Upper lobe of left lung (tissue), 6 donors: ENCODE measurements at regions not wholly inside any gene's neighbourhood (a gene's known extent, or its start where the extent isn't known, plus 50 kb on each side); places are given as distances from the start of the nearest gene placed in this dataset.

Experiments used
- ATAC-seq, 2 donors: fragments of 200-7000 bp; cut with Tn5 transposase; one replicate each; pipeline ENCODE4 v1.9.1; 2022; ENCODE audit warnings: mild to moderate bottlenecking in 2 of 2, moderate library complexity in 2 of 2; ENCODE audit not compliant: low FRiP score in 2 of 2
- DNase-seq, 2 donors: peaks; one replicate each; pipeline ENCODE4 v3.0.0-alpha.2; 2019 to 2020
- H3K27ac ChIP-seq, 4 donors: fragments of 200-600 bp; sonication (generic); one replicate each; pipeline ENCODE4 v1.5.1; 2016 to 2019
- H3K27me3 ChIP-seq, 4 donors: fragments of 200-600 bp; sonication (generic); one replicate each; pipeline ENCODE4 v1.5.1; 2017 to 2019
- H3K36me3 ChIP-seq, 4 donors: fragments of 200-600 bp; sonication (generic); one replicate each; pipeline ENCODE4 v1.5.1; 2016 to 2019
- H3K4me1 ChIP-seq, 4 donors: fragments of 200-600 bp; sonication (generic); one replicate each; pipeline ENCODE4 v1.5.1; 2018 to 2019
- H3K4me3 ChIP-seq, 4 donors: fragments of 200-600 bp; sonication (generic); one replicate each; pipeline ENCODE4 v1.5.1; 2017 to 2019; ENCODE audit warnings: mild to moderate bottlenecking in 2 of 4, moderate library complexity in 1 of 4
- H3K9me3 ChIP-seq, 4 donors: fragments of 200-600 bp; sonication (generic); one replicate each; pipeline ENCODE4 v1.5.1; 2018 to 2019
- EP300 ChIP-seq, 4 donors: sonication (generic); formaldehyde crosslinking; IDR thresholded peaks; one replicate each; pipeline ENCODE4 v1.5.1; 2017; ENCODE audit warnings: antibody characterized with exemption in 4 of 4, control low read depth in 2 of 4
- POLR2A ChIP-seq, 4 donors: fragments of 450-650 bp; IDR thresholded peaks; one replicate each; pipeline ENCODE4 v1.5.1; 2016 to 2017; ENCODE audit warnings: antibody characterized with exemption in 4 of 4, mild to moderate bottlenecking in 2 of 4
- POLR2AphosphoS5 ChIP-seq, 2 donors: sonication (generic); formaldehyde crosslinking; IDR thresholded peaks; one replicate each; pipeline ENCODE4 v1.5.1; 2017; ENCODE audit warnings: antibody characterized with exemption in 2 of 2
- WGBS, 2 donors: methylation state at CpG; one replicate each; pipeline ENCODE4 v1.1.5; 2017 to 2018; 5-methylcytosine and 5-hydroxymethylcytosine counted together
- TF ChIP-seq, protein P1 (sequence below), 6 experiments: fragments of 450-650 bp in 4 of 6; fragments of 200-600 bp in 2 of 6; sonication (generic) in 2 of 6; IDR thresholded peaks; one replicate each; pipeline ENCODE4 v1.5.1; 2016 to 2019; ENCODE audit warnings: antibody characterized with exemption in 6 of 6
- donor health status: DM: no; HTN: no; CAD: no; lungs with moderate emphysema.
- donor health status: DM: no; HTN: yes; CAD: no; lungs with severe emphysema.

DNA sequence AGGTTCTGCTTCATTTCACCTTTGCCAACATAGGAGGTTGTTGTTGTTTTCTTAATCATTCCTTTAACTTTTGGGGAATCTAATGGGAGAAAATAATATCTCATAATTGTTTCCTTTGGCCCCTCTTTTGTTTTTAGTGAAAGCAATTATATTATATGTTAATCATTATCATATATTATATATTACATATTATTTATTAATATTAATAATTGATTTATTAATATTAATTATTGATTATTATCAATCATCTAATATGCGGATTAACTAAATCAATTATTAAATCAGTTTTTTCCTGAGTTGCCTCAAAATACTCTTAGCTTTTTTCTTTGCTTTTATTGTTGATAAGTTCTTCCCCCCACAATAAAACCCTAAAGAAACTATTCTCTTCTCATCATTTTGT is 443.8 kb downstream of the GATA3 start:
- WGBS, 2 donors, result 96 to 98% methylated on average over 1 of the region's 1 CpG
- ATAC-seq, result no peak
- H3K4me1 ChIP-seq, result no peaks in the 10 kb centered on the region
- DNase-seq, result no peak
- H3K9me3 ChIP-seq, result no peaks in the 10 kb centered on the region
- no peak overlapping the region for H3K27ac ChIP-seq
- H3K27me3 ChIP-seq, result no peaks in the 10 kb centered on the region
- TF ChIP-seq EP300 (IDR thresholded peaks at IDR 0.05) (no peak), POLR2A (IDR thresholded peaks at IDR 0.05) (no peak)
- no peak overlapping the region for H3K4me3 ChIP-seq
- no peaks in the 10 kb centered on the region for H3K36me3 ChIP-seq

DNA sequence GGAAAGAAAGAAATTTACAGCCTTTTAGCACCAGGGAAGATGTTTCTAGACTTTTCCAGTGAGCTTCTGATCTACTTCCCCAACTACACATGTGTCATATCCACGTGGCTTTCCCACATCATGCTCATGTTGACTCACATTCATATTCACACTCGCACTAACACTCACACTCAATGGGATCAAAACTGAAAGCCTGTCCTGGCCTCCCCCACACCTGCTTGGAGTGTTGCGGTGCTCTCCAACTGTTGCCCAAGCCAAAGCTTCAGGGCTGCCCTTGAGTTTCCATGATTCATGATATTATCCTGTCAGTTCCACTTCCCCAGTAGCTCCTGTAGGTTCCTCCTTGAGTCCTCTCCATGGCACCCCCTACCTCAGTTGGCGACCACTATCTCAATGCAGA is 444.4 kb downstream of the GATA3 start:
- TF ChIP-seq POLR2AphosphoS5 (IDR thresholded peaks at IDR 0.05) (no peak), EP300 (IDR thresholded peaks at IDR 0.05) (no peak), POLR2A (IDR thresholded peaks at IDR 0.05) (no peak)
- TF ChIP-seq, protein P1, sequence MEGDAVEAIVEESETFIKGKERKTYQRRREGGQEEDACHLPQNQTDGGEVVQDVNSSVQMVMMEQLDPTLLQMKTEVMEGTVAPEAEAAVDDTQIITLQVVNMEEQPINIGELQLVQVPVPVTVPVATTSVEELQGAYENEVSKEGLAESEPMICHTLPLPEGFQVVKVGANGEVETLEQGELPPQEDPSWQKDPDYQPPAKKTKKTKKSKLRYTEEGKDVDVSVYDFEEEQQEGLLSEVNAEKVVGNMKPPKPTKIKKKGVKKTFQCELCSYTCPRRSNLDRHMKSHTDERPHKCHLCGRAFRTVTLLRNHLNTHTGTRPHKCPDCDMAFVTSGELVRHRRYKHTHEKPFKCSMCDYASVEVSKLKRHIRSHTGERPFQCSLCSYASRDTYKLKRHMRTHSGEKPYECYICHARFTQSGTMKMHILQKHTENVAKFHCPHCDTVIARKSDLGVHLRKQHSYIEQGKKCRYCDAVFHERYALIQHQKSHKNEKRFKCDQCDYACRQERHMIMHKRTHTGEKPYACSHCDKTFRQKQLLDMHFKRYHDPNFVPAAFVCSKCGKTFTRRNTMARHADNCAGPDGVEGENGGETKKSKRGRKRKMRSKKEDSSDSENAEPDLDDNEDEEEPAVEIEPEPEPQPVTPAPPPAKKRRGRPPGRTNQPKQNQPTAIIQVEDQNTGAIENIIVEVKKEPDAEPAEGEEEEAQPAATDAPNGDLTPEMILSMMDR (IDR thresholded peaks at IDR 0.05), result no peak
- no peaks in the 10 kb centered on the region for H3K36me3 ChIP-seq
- no peaks in the 10 kb centered on the region for H3K9me3 ChIP-seq
- no peak overlapping the region for H3K27ac ChIP-seq
- DNase-seq, result no peak
- H3K27me3 ChIP-seq, result no peaks in the 10 kb centered on the region
- 66 to 68% methylated on average over 4 of the region's 4 CpGs for WGBS, 2 donors
- no peak overlapping the region for H3K4me3 ChIP-seq
- no peak for ATAC-seq
- H3K4me1 ChIP-seq, result no peaks in the 10 kb centered on the region

DNA sequence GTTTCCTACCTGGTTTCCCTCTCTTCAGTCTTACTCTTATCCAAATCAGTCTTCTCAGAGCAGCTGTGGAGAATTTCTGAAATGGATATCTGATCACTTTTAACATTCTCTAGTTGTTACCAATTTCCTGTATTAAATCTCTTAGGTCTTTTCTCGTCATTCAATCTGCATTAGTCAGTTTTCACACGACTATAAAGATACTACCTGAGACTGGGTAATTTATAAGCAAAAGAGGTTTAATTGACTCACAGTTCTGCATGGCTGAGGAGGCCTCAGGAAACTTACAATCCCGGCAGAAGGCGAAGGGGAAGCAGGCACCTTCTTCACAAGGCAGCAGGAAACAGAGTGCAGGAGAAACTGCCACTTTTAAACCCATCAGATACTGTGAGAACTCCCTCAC is 444.8 kb downstream of the GATA3 start:
- WGBS, 2 donors, result 73 to 79% methylated on average over 4 of the region's 4 CpGs
- no peak for DNase-seq

DNA sequence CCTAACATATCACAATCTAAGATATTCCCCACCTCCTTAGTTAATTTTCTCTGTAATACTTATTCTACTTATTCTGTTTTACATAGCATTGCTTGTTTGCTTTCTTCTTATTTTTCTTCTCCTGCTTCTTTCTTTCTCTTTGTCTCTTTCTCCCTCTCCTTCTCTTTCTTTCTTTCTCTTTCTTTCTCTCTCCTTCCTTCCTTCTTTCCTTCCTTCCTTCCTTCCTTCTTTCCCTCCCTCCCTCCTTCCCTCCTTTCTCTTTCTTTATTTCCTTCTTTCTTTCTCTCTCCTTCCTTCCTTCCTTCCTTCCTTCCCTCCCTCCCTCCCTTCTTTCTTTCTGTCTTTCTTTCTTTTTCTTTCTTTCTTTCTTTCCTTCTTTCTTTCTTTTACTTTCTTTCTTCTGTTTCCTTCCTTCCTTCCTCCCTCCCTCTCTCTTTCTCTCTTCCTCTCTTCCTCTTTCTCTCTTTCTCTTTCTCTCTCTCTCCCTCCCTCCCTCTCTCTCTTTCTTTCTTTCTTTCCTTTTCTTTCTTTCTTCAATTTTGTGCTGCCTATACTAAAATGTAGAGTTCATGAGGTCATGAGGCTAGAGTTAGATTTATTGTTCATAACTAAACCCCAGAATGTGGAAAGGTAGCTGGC is 445.4 kb downstream of the GATA3 start:
- H3K27me3 ChIP-seq, result no peaks in the 10 kb centered on the region
- no peaks in the 10 kb centered on the region for H3K36me3 ChIP-seq
- DNase-seq (no peak), ATAC-seq (no peak)
- H3K4me3 ChIP-seq, result no peak overlapping the region
- no peaks in the 10 kb centered on the region for H3K4me1 ChIP-seq
- TF ChIP-seq, protein P1 (IDR thresholded peaks at IDR 0.05), result no peak
- no peak for TF ChIP-seq EP300 (IDR thresholded peaks at IDR 0.05)
- no peak for TF ChIP-seq POLR2A (IDR thresholded peaks at IDR 0.05)
- no peak for TF ChIP-seq POLR2AphosphoS5 (IDR thresholded peaks at IDR 0.05)
- no peak overlapping the region for H3K27ac ChIP-seq
- H3K9me3 ChIP-seq, result no peaks in the 10 kb centered on the region

More for the DNA sequence above, 444.8 kb downstream of the GATA3 start:
- no peaks in the 10 kb centered on the region for H3K36me3 ChIP-seq
- no peak for ATAC-seq
- H3K9me3 ChIP-seq, result no peaks in the 10 kb centered on the region
- no peak for TF ChIP-seq EP300 (IDR thresholded peaks at IDR 0.05)
- TF ChIP-seq, protein P1 (IDR thresholded peaks at IDR 0.05), result no peak
- no peak for TF ChIP-seq POLR2A (IDR thresholded peaks at IDR 0.05)
- TF ChIP-seq POLR2AphosphoS5 (IDR thresholded peaks at IDR 0.05), result no peak
- no peak overlapping the region for H3K27ac ChIP-seq
- H3K27me3 ChIP-seq, result no peaks in the 10 kb centered on the region
- no peaks in the 10 kb centered on the region for H3K4me1 ChIP-seq
- no peak overlapping the region for H3K4me3 ChIP-seq

DNA sequence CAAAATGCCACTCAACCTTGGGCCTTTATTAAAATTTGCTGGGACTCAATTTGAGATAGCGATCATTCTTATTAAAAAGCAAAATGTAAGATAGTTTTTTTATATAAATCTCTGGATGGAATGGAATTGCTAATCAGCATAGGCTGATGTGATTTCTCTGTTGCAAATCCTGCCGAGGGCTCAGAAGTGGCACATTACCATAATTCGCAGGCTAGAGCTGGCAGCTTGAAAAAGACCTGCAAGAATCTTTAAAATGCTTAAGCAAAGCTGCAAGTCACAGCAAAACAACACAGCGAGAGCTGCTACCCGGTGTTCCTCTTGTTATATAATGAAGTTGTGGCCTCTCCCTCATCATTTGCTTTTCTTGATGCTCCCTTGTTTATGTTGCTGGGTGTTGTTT is 448.1 kb downstream of the GATA3 start:
- Histone ChIP-seq H3K27me3 (no peaks in the 10 kb centered on the region), H3K36me3 (no peaks in the 10 kb centered on the region), H3K4me1 (no peaks in the 10 kb centered on the region), H3K27ac (no peak overlapping the region), H3K4me3 (no peak overlapping the region), H3K9me3 (no peaks in the 10 kb centered on the region)
- ATAC-seq, result no peak
- TF ChIP-seq POLR2A (IDR thresholded peaks at IDR 0.05) (no peak), POLR2AphosphoS5 (IDR thresholded peaks at IDR 0.05) (no peak), EP300 (IDR thresholded peaks at IDR 0.05) (no peak)
- TF ChIP-seq, protein P1 (IDR thresholded peaks at IDR 0.05), result no peak
- 61 to 71% methylated on average over 5 of the region's 5 CpGs for WGBS, 2 donors
- no peak for DNase-seq
